K562 (cell line): ENCODE measurements at regions not wholly inside any gene's neighbourhood (a gene's known extent, or its start where the extent isn't known, plus 50 kb on each side); places are given as distances from the start of the nearest gene placed in this dataset.

ENCODE experiments used
- ATAC-seq: fragments of 200-7000 bp; cut with Tn5 transposase; 3 replicates; pipeline ENCODE4 v1.9.1; 2020; ENCODE audit warnings: moderate library complexity
- BruUV-seq: library from RNA; stranded (reverse); fragments of 400-500 nt; replicated peaks from 2 replicates; lab custom pipeline; 2021; lab: Mats Ljungman, UMichigan
- CTCF ChIA-PET: fragments of 300-600 bp; formaldehyde crosslinking; extraction: SDS; loops from one replicate; lab custom pipeline; 2021; ENCODE audit warnings: low intra/inter-chr PET ratio; lab: Yijun Ruan, JAX
- POLR2A ChIA-PET: fragments of 300-600, 350-650 bp; sonication (Branson Sonifier 250); formaldehyde crosslinking; extraction: SDS; loops from one replicate; lab custom pipeline; 2021; ENCODE audit warnings: antibody characterized with exemption, inconsistent platforms; lab: Yijun Ruan, JAX
- DNase-seq, 4 experiments: peaks; one replicate each; pipeline versions ENCODE4 v3.0.0 to v3.0.0-alpha.2; 2011 to 2018; ENCODE audit warnings: low spot score in 3 of 4, mixed read lengths in 3 of 4; ENCODE audit errors: extremely low read depth in 1 of 4
- FAIRE-seq: peaks from 2 replicates; lab custom pipeline; 2011; peaks lifted over from hg19 to GRCh38; lab: Jason Lieb, UNC
- H2AFZ ChIP-seq: 2 replicates; pipeline ENCODE4 v1.6.0; 2011; ENCODE audit warnings: low read depth, low read length, control low read depth, inconsistent platforms
- H3K27ac ChIP-seq: fragments of 200-600 bp; 3 replicates; pipeline ENCODE4 v1.8.0; 2011; ENCODE audit warnings: low read depth, mild to moderate bottlenecking, control low read depth, inconsistent platforms, low read length, moderate library complexity, mixed read lengths; ENCODE audit errors: extremely low read depth
- H3K27me3 ChIP-seq, 2 experiments: fragments of 300-600 bp in 1 of 2; 2 replicates in 1 of 2; 3 replicates in 1 of 2; pipeline versions ENCODE4 v1.6.0 to v1.8.0; 2011; ENCODE audit warnings: inconsistent platforms in 2 of 2, low read length in 2 of 2, mild to moderate bottlenecking in 1 of 2, mixed read lengths in 1 of 2, moderate library complexity in 1 of 2; ENCODE audit not compliant: control insufficient read depth in 2 of 2, insufficient read depth in 2 of 2
- H3K36me3 ChIP-seq: fragments of 300-600 bp; 3 replicates; pipeline ENCODE4 v1.8.0; 2011; ENCODE audit warnings: mild to moderate bottlenecking, low read length, inconsistent platforms; ENCODE audit not compliant: control insufficient read depth, insufficient read depth
- H3K4me1 ChIP-seq, 2 experiments: fragments of 200-600 bp in 1 of 2; replicated peaks in 1 of 2; 2 replicates in 1 of 2; 3 replicates in 1 of 2; pipeline versions ENCODE4 v1.5.1 to v1.8.0; 2011; ENCODE audit warnings: inconsistent platforms in 2 of 2, low read length in 2 of 2, mild to moderate bottlenecking in 1 of 2, mixed read lengths in 1 of 2, moderate library complexity in 1 of 2; ENCODE audit not compliant: control insufficient read depth in 2 of 2, insufficient read depth in 2 of 2
- H3K4me2 ChIP-seq: 2 replicates; pipeline ENCODE4 v1.6.1; 2011; ENCODE audit warnings: low read length, control low read depth, inconsistent platforms, mixed read lengths; ENCODE audit not compliant: insufficient read depth
- H3K4me3 ChIP-seq: fragments of 200-600 bp; sonication (generic), shearing (Covaris generic); 2 replicates; pipeline ENCODE4 v1.5.1; 2016; ENCODE audit warnings: control low read depth, inconsistent platforms
- H3K79me2 ChIP-seq: fragments of 200-600 bp; 3 replicates; pipeline ENCODE4 v1.8.0; 2011; ENCODE audit warnings: low read length, inconsistent platforms; ENCODE audit not compliant: control insufficient read depth, insufficient read depth
- H3K9ac ChIP-seq, 2 experiments: 2 replicates each; pipeline versions ENCODE4 v1.6.0 to v1.6.1; 2011; ENCODE audit warnings: low read depth in 2 of 2, low read length in 2 of 2, control low read depth in 1 of 2, inconsistent platforms in 1 of 2, mild to moderate bottlenecking in 1 of 2, mixed read lengths in 1 of 2; ENCODE audit not compliant: insufficient read depth in 1 of 2
- H3K9me1 ChIP-seq: one replicate; pipeline ENCODE4 v1.6.0; 2011; ENCODE audit warnings: inconsistent platforms, mild to moderate bottlenecking, low read length, moderate library complexity; ENCODE audit not compliant: control insufficient read depth, insufficient read depth
- H3K9me3 ChIP-seq: replicated peaks from 2 replicates; pipeline ENCODE4 v1.5.1; 2011; ENCODE audit warnings: low read depth, low read length, inconsistent platforms; ENCODE audit not compliant: control insufficient read depth, insufficient read depth
- H4K20me1 ChIP-seq: replicated peaks from 2 replicates; pipeline ENCODE4 v1.6.1; 2011; ENCODE audit warnings: low read length, inconsistent platforms, mixed read lengths; ENCODE audit not compliant: control insufficient read depth, insufficient read depth
- CAMTA2 ChIP-seq: fragments of 250-450 bp; sonication (Bioruptor Pico); conservative IDR thresholded peaks from 2 replicates; pipeline ENCODE4 v1.5.1; 2022
- CTCF ChIP-seq, 3 experiments: IDR thresholded peaks in 2 of 3; conservative IDR thresholded peaks in 1 of 3; 2 replicates each; pipeline ENCODE4 v1.5.1; 2011 to 2012; ENCODE audit warnings: low read length in 3 of 3, mild to moderate bottlenecking in 3 of 3, control low read depth in 2 of 3, improper control_type of control experiment in 1 of 3, inconsistent platforms in 1 of 3, low read depth in 1 of 3, mixed read lengths in 1 of 3, moderate library complexity in 1 of 3; ENCODE audit not compliant: insufficient read depth in 2 of 3
- FOXJ2 ChIP-seq: fragments of 200-800 bp; sonication (Bioruptor generic); IDR thresholded peaks from 2 replicates; pipeline ENCODE4 v1.6.1; 2016; ENCODE audit warnings: missing genetic modification characterization, missing compliant biosample characterization
- NCOA1 ChIP-seq: fragments of 450-650 bp; IDR thresholded peaks from 2 replicates; pipeline ENCODE4 v1.6.1; 2016; ENCODE audit warnings: low read depth
- RCOR1 ChIP-seq, 2 experiments: IDR thresholded peaks; 2 replicates each; pipeline ENCODE4 v1.6.1; 2012; ENCODE audit warnings: low read depth in 2 of 2, low read length in 2 of 2, borderline replicate concordance in 1 of 2, improper control_type of control experiment in 1 of 2
- WGBS: fragments of 100-300 bp; shearing (Covaris generic); methylation state at CpG from one replicate; pipeline ENCODE4 v1.1.6; 2016; ENCODE audit warnings: low coverage, mixed read lengths; ENCODE audit not compliant: insufficient coverage; ENCODE audit errors: missing lambda C conversion rate; 5-methylcytosine and 5-hydroxymethylcytosine counted together
- in situ Hi-C: fragments of 300-500 bp; cut with MboI; formaldehyde crosslinking; loops from 4 replicates; pipeline ENCODE4 v1.15.0; 2018; ENCODE audit warnings: inconsistent platforms, mixed read lengths
- intact Hi-C: fragments of 100-400 bp; cut with micrococcal nuclease; formaldehyde crosslinking; loops from 2 replicates; pipeline ENCODE4 v1.14.2; 2022
- TF ChIP-seq, protein P1 (sequence below): fragments of 450-650 bp; IDR thresholded peaks from 2 replicates; pipeline ENCODE4 v1.6.1; 2016

- no TSS peak for BruUV-seq
- Histone ChIP-seq H3K4me1 (no peaks in the 10 kb centered on the region), H4K20me1 (no peaks in the 10 kb centered on the region), H3K4me2 (no peak overlapping the region), H2AFZ (no peak overlapping the region), H3K27me3 (peaks cover 0 to 2% of the 10 kb centered on the region in 2 experiments; a peak in 1 of 5 replicates), H3K79me2 (no peaks in the 10 kb centered on the region), H3K9me3 (no peaks in the 10 kb centered on the region), H3K9ac (no peak overlapping the region), H3K4me3 (no peak overlapping the region), H3K36me3 (no peaks in the 10 kb centered on the region), H3K27ac (no peak overlapping the region), H3K9me1 (no peaks in the 10 kb centered on the region)
- ATAC-seq (peak; percentile 63; the same call in 1 of the 3 replicates), DNase-seq (peak; percentile 8 to 32 (median 22)), FAIRE-seq (no peak)
- POLR2A ChIA-PET: interaction anchor here (0.6 to 0.9 kb wide), 3 partner anchors 10 to 1186 kb away, joined by 3 read pairs; no protein-coding TSS in a partner anchor
- TF ChIP-seq, protein P1, sequence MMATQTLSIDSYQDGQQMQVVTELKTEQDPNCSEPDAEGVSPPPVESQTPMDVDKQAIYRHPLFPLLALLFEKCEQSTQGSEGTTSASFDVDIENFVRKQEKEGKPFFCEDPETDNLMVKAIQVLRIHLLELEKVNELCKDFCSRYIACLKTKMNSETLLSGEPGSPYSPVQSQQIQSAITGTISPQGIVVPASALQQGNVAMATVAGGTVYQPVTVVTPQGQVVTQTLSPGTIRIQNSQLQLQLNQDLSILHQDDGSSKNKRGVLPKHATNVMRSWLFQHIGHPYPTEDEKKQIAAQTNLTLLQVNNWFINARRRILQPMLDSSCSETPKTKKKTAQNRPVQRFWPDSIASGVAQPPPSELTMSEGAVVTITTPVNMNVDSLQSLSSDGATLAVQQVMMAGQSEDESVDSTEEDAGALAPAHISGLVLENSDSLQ: peak; percentile 41; the same call in 1 of the 2 replicates
- TF ChIP-seq CAMTA2 (CRISPR knock-in tag) (no peak), CTCF (IDR thresholded peaks at IDR 0.05 in 2 of 3, conservative IDR thresholded peaks at IDR 0.05 in 1 of 3; ENCODE audit: insufficient read depth in 2 of 3, low read depth in 1 of 3, low read length in 3 of 3) (peak; percentile 27 to 39 (median 33); a peak in 4 of 6 replicates), NCOA1 (no peak), RCOR1 (IDR thresholded peaks at IDR 0.05; ENCODE audit: borderline replicate concordance in 1 of 2, low read depth in 2 of 2, low read length in 2 of 2) (no peak), FOXJ2 (tag) (no peak)
- in situ Hi-C loops (no loop called here), intact Hi-C loops (no loop called here)
- 0% methylated on average over 3 of the region's 3 CpGs for WGBS
- CTCF ChIA-PET: no interaction called here
Measured at GRCh38 chrX:10725071-10725470, 104.7 kb upstream of the MID1 start.
